GM12864 (cell line): ENCODE measurements at regions not wholly inside any gene's neighbourhood (a gene's known extent, or its start where the extent isn't known, plus 50 kb on each side); places are given as distances from the start of the nearest gene placed in this dataset.

ENCODE experiments used
- DNase-seq: peaks from one replicate; pipeline ENCODE4 v3.0.0-alpha.2; 2011; ENCODE audit warnings: low read depth
- H3K4me3 ChIP-seq: 2 replicates; pipeline ENCODE4 v1.5.1; 2011; ENCODE audit warnings: mild to moderate bottlenecking, low read depth, low read length, control low read depth
- TF ChIP-seq, protein P1 (sequence below): IDR thresholded peaks from 2 replicates; pipeline ENCODE4 v1.5.1; 2011; ENCODE audit warnings: low read depth, mild to moderate bottlenecking, moderate library complexity, low read length, control low read depth, inconsistent platforms; ENCODE audit errors: missing control alignments

DNA sequence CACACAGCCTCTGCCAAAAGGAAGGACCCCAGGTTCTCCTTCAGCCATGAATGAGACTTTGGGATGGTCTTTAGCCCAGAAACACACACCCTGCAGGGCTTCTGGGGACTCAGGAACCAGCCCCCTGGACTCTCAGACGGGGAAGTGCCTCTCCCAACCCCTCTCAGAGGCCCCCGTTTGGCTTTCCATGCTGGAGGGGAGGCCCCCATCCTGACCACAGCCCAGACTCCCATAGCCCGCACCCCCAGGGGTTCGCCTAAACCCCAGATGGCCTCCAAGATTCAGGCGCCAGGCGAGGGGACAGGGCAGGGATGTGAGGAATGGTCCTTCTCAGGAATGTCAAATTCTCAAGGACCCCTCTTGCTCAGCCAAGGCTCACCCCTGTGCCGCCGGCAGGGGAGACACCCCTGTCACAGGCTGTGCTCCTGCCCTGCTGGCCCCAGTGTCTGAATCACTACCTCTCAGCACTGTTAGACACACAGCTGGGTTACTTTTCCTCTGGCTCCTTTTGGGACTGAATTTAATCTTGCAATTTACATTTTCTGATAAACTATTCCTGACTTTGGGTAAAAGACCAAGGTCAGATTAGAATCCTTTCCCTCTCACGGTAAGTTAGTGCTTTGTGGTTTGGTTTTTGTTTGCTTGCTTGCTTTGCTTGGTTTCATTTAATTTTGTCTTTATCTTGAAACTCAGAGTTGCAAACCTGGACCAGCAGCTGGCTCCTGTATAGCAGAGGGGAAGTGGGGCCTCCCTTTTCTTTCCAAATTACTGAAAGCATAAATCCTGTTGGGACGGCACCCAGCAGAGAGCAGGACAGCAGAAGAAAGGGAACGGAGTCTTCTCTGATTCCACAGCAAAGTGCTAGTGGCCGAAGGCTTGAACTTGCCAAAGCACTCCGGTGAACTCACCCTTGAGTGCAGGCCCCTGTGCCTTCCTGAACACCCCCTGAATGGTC lies 198.9 kb upstream of the RAB6C start:
- no peak for DNase-seq
- TF ChIP-seq, protein P1, sequence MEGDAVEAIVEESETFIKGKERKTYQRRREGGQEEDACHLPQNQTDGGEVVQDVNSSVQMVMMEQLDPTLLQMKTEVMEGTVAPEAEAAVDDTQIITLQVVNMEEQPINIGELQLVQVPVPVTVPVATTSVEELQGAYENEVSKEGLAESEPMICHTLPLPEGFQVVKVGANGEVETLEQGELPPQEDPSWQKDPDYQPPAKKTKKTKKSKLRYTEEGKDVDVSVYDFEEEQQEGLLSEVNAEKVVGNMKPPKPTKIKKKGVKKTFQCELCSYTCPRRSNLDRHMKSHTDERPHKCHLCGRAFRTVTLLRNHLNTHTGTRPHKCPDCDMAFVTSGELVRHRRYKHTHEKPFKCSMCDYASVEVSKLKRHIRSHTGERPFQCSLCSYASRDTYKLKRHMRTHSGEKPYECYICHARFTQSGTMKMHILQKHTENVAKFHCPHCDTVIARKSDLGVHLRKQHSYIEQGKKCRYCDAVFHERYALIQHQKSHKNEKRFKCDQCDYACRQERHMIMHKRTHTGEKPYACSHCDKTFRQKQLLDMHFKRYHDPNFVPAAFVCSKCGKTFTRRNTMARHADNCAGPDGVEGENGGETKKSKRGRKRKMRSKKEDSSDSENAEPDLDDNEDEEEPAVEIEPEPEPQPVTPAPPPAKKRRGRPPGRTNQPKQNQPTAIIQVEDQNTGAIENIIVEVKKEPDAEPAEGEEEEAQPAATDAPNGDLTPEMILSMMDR, result no peak
- H3K4me3 ChIP-seq, result no peak overlapping the region

DNA sequence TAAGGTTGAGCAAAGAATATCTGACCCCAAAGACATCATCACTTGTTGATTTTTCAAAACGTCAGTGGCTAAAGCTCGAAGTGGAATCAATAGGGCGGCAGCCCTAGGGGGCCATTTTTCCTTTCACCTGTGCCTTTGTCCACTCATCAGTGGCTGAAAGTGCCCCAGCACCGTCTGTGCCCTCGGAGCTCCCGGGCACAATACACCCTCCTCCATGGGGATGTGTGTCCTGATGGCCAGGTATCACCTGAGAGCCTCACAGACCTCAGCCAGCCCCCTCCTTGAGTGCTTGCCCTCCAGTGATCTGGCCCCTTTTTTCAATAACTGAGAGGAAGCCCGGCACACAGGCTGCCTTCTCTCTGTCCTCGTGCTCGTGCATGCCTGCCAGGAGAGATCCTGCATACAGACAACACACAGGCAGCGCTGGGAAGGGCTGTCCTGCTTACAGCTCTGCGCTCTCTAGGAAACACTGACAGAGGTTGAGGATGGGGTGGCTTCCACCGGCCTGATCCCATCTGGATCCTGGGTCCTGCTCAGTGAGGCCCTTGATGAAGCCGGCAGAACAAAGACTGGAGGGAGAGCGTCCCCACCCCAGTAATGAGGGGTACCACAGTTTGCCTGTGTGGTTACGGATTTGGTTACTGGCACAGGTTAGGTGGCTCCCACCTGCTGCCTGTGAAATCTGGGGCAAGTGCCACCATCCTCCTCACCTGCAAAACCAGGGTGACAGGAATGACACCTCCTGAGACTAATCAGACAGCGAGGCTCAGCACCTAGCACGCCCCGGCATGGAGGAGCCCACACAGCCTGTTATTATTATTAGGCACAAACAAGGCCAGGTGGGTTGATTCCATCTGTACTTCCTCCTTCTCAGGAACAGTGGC lies 197.5 kb upstream of the RAB6C start:
- no peak for DNase-seq
- TF ChIP-seq, protein P1, result no peak
- H3K4me3 ChIP-seq, result no peak overlapping the region

DNA sequence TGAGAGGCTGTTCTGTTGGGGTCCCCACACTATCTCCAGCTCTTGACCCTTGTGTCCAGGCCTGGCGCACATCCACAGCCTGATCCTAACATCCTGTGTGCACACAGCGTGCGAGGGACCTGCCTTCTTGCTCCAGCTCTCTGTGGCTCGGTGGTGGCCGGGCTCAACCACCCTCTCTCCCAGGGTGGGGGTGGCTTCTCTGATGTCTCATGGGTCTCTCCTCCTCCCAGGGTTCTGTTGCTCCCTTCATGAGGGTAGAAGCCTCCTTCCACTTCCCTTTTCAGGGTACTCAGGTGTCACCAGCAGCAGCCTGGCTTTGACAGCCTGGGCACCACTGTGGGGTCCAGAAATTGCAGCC lies 196.9 kb upstream of the RAB6C start:
- no peak for DNase-seq
- H3K4me3 ChIP-seq, result no peak overlapping the region
- TF ChIP-seq, protein P1, result no peak

DNA sequence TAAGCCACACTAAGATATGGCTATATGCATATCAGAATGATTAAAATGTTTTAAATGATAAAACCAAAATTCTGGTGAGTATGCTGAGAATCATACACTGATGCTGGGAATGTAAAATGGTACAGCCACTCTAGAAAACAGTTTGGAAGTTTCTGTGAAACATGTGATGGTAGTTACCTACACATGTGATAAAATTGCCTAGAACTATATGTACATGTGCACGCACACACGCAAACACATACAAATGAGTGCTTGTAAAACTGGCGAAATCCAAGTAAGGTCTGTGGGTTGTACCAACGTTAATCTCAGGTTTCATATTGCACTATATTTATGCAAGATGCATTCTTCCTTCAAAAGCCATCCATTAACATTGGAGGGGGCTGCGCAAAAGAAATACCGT lies 195.0 kb upstream of the RAB6C start:
- no peak overlapping the region for H3K4me3 ChIP-seq
- TF ChIP-seq, protein P1, result no peak
- no peak for DNase-seq

DNA sequence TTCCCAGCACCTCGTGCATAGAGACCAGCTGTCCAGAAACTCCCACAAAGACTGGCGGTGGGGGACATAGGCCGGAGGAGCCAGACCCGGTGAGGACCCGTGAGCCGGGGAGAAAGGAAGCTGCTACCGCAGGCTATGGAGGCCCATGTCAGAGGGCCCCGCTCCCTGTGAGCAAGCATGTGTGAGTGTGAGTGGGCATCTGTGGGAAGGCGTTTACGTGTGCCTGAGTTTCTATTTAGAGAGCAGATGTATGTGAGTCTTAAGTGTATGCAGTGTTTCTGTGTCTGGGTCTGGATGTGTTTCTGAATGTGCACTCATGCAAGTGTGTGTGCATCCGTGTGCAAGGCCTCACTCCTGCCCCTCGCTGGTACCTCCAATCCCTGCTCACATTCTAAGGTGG lies 187.8 kb upstream of the RAB6C start:
- no peak for DNase-seq
- TF ChIP-seq, protein P1, result no peak
- H3K4me3 ChIP-seq, result no peak overlapping the region

DNA sequence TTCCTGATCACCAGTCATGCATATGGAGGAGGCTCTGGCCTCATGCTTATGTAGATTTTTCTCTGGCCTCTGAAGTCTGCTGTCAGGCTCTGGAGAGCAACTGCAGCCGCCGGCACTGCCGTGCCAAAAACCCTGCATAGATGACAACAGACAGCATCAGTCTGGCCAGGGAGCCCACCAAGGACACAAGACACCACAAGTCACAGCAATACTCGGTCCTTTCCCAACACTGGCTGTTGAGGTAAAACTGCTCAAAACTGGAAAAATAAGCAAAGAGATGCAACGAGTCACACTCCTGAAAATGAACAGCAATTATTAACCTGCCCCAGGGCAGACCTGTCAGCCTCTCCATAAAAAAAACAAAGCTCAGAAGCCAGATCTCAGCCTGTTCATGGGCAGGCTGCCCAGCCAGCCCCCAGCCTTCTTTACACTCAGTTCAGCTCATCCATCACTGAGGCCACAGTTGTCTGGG lies 186.0 kb upstream of the RAB6C start:
- no peak for DNase-seq
- H3K4me3 ChIP-seq, result no peak overlapping the region
- TF ChIP-seq, protein P1, result no peak
